ENCODE measurements at regions not wholly inside any gene's neighbourhood (a gene's known extent, or its start where the extent isn't known, plus 50 kb on each side); places are given as distances from the start of the nearest gene placed in this dataset.

GRCh38 chr6:145489583-145489982 is 245.7 kb downstream of the EPM2A start (continued):
- no peak for TF ChIP-seq CBX8 (IDR thresholded peaks at IDR 0.05; ENCODE audit: borderline replicate concordance, low read depth, low read length)
- no peak for TF ChIP-seq YY1 (IDR thresholded peaks at IDR 0.05; ENCODE audit: low read depth, low read length)
- no peak for TF ChIP-seq SP1 (IDR thresholded peaks at IDR 0.05; ENCODE audit: low read depth, low read length)
- TF ChIP-seq SAP30 (IDR thresholded peaks at IDR 0.05; ENCODE audit: insufficient read depth, insufficient replicate concordance, low read length), result no peak
- no peak for TF ChIP-seq JUND (IDR thresholded peaks at IDR 0.05; ENCODE audit: low read length)
- TF ChIP-seq KDM4A (IDR thresholded peaks at IDR 0.05; ENCODE audit: low read depth, low read length, severe bottlenecking), result no peak
- no peak for TF ChIP-seq BACH1 (IDR thresholded peaks at IDR 0.05; ENCODE audit: low read length)

All from H1 (cell line).